Fibroblast of villous mesenchyme (primary cell): ENCODE measurements at regions not wholly inside any gene's neighbourhood (a gene's known extent, or its start where the extent isn't known, plus 50 kb on each side); places are given as distances from the start of the nearest gene placed in this dataset.

Source experiments
- DNase-seq: peaks from one replicate; pipeline ENCODE4 v3.0.0-alpha.2; 2010; ENCODE audit warnings: low read depth
- H3K4me3 ChIP-seq: 2 replicates; pipeline ENCODE4 v1.5.1; 2011; ENCODE audit warnings: low read depth, mild to moderate bottlenecking, low read length
- TF ChIP-seq, protein P1 (sequence below): IDR thresholded peaks from 2 replicates; pipeline ENCODE4 v1.5.1; 2012; ENCODE audit warnings: low read depth, mild to moderate bottlenecking, low read length; ENCODE audit not compliant: insufficient read depth

DNA sequence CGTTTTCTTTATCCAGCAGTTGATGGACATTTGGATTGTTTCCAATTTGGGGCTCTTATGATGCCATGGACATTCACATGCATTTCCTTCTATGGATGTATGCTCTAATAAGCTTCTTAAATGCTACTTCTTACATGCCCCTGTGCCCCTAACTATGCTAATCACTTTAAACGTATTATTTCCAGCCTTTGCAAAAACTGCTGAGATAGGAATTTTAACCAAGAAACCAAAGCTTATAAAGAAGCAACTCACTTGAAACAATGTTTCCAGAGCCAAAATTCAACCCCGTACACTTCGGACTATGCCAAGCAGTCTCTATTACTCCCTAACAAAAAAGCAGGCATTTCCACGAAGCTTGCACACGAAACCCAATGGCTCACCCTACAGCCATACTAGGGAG, 545.6 kb upstream of the WWC1 start:
- no peak overlapping the region for H3K4me3 ChIP-seq
- TF ChIP-seq, protein P1, sequence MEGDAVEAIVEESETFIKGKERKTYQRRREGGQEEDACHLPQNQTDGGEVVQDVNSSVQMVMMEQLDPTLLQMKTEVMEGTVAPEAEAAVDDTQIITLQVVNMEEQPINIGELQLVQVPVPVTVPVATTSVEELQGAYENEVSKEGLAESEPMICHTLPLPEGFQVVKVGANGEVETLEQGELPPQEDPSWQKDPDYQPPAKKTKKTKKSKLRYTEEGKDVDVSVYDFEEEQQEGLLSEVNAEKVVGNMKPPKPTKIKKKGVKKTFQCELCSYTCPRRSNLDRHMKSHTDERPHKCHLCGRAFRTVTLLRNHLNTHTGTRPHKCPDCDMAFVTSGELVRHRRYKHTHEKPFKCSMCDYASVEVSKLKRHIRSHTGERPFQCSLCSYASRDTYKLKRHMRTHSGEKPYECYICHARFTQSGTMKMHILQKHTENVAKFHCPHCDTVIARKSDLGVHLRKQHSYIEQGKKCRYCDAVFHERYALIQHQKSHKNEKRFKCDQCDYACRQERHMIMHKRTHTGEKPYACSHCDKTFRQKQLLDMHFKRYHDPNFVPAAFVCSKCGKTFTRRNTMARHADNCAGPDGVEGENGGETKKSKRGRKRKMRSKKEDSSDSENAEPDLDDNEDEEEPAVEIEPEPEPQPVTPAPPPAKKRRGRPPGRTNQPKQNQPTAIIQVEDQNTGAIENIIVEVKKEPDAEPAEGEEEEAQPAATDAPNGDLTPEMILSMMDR, result no peak
- no peak for DNase-seq

DNA sequence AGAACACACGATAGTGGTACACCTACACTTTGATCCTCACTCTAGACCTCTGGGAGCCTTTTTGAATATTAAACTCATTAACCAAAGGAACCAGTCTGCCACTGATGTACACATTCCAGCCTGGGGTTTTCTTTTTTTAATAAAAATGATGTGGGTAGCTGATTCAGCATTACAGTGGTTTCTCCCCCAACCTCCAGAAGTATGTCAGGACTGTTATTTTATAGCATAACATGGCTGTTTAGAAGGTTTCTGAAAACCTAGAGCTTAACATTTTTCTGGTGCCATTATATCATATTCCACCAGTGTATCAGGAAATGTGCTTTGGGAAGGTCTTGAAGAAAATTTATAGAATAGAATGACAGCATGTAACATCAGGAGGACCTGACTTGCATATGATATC, 540.9 kb upstream of the WWC1 start:
- DNase-seq, result no peak

DNA sequence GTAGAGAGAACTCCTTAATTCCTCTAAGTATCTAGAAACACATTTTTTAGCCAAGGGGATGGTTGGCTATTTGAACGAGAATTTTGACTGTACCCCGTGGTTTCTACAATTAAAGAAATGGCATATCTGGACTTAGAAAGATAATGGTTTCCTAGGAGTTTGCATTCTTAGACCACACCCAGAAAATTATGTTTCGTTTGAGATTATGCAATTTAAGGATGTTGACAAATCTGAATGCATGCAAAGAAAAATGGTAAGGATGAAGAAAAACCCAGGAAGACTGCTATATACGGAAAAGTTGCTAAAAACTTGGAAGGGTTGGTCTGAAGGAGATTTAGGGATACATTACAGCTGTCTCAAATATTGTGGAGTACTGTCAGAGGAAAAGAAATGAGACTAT, 538.5 kb upstream of the WWC1 start:
- no peak overlapping the region for H3K4me3 ChIP-seq
- no peak for DNase-seq
- TF ChIP-seq, protein P1, result no peak

More for the DNA sequence above, 540.9 kb upstream of the WWC1 start:
- TF ChIP-seq, protein P1, result no peak
- no peak overlapping the region for H3K4me3 ChIP-seq

DNA sequence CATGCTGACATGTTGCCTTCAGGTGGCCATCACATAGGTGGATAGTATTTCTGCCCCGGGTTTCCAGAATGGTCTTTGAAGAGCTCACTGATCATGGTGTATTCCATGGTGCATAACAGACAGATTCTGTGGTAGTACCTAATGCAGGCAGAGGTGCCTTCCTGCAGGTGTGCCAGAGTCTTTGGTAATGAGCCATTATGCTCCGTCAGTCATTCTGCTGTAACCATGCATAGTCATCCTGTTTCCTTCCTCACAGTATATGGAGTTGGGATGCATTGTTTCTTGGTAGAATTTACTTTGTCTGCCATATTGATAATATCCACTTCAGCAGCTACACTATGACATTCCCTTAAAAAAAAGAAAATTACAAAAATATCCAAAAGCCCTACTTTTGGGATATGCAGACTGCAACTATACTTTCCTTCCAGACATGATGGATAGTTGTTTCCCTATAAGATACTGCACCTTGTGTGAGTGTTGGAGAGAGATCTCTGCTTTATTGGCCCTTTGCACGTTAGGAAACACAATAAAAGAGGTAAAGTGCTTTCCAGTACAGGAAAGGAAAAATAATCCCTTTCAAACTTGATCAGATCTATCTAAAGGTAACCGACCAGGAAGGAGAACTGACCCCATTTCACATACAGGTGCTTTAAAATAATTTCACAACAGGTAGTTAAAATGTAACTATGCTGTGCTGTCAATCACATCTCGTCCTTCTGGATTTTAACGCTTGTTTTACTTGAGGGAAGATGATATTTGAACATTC, 537.5 kb upstream of the WWC1 start:
- TF ChIP-seq, protein P1, result no peak
- no peak for DNase-seq
- no peak overlapping the region for H3K4me3 ChIP-seq

DNA sequence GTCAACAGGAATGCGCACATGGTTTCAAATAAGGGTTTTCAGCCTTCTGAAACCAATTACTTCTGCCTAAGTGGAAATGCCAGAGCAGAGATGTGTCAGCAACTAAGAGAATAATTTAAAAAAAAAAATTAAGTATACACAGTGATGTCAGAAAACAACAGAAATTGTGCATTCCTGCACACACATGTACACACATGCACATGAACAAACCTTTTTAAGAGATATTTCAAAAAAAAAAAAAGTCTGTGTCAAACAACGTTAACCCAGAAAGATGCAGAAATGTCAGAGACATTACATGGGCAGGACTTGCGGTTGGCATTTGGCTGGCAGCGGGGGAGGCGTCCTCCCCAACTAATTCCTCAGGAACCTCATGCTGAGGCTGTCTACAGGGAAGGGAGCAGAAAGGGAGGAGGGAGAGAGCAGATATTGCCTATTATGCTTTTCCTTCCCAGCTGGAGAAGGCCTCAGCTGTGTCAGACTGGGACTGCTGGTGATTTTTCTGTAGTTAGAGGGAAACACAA, 536.9 kb upstream of the WWC1 start:
- TF ChIP-seq, protein P1, result no peak

DNA sequence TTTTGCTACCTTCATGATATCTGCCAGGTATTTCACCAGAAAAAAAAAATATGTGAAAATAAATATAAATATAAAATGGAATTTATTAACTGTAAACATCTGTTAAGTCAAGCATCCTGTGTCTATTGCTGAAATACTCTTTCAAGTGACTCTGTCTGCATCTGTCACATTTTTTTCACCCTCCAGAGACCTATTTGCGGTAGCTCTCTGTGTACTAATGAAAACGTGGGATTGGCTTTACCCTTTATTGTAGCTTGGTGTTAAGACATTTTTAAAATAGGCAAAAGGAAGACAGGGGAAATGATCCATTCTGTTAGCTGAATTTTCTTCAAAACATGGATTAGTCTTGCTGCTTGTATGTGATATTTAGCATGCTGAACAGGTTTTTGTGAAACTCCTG, 536.0 kb upstream of the WWC1 start:
- no peak overlapping the region for H3K4me3 ChIP-seq
- TF ChIP-seq, protein P1, result no peak
- DNase-seq, result no peak

More for the DNA sequence above, 536.9 kb upstream of the WWC1 start:
- DNase-seq, result no peak
- no peak overlapping the region for H3K4me3 ChIP-seq
